Cardiac muscle cell (in vitro differentiated cells and primary cell): ENCODE measurements at regions not wholly inside any gene's neighbourhood (a gene's known extent, or its start where the extent isn't known, plus 50 kb on each side); places are given as distances from the start of the nearest gene placed in this dataset.
A peak's percentile ranks its signal among the peaks of the same experiment; 100 is the strongest.

Experiments used
- DNase-seq, 2 donors: peaks; one replicate each; pipeline versions ENCODE4 v3.0.0 to v3.0.0-alpha.2; 2010 to 2017; ENCODE audit warnings: low read depth in 1 of 2, low spot score in 1 of 2
- H3K27ac ChIP-seq: fragments of 200-600 bp; sonication (generic); 2 replicates; pipeline ENCODE4 v1.5.1; 2016
- H3K27me3 ChIP-seq: fragments of 200-600 bp; sonication (generic); 2 replicates; pipeline ENCODE4 v1.6.0; 2016; ENCODE audit warnings: control low read depth
- H3K36me3 ChIP-seq: fragments of 200-600 bp; sonication (generic); 2 replicates; pipeline ENCODE4 v1.5.1; 2016; ENCODE audit warnings: control low read depth
- H3K4me1 ChIP-seq: fragments of 200-600 bp; sonication (generic); 2 replicates; pipeline ENCODE4 v1.8.1; 2017; ENCODE audit warnings: low read depth, mild to moderate bottlenecking, mixed run types
- H3K4me3 ChIP-seq: fragments of 200-600 bp; sonication (generic); 2 replicates; pipeline ENCODE4 v1.5.1; 2016; ENCODE audit warnings: mild to moderate bottlenecking
- H3K9me3 ChIP-seq: fragments of 200-600 bp; sonication (generic); 2 replicates; pipeline ENCODE4 v1.5.1; 2017; ENCODE audit warnings: low read depth, mild to moderate bottlenecking, control low read depth
- TF ChIP-seq, protein P1 (sequence below): IDR thresholded peaks from 2 replicates; pipeline ENCODE4 v1.5.1; 2012; ENCODE audit warnings: low read depth, mild to moderate bottlenecking, low read length

DNA sequence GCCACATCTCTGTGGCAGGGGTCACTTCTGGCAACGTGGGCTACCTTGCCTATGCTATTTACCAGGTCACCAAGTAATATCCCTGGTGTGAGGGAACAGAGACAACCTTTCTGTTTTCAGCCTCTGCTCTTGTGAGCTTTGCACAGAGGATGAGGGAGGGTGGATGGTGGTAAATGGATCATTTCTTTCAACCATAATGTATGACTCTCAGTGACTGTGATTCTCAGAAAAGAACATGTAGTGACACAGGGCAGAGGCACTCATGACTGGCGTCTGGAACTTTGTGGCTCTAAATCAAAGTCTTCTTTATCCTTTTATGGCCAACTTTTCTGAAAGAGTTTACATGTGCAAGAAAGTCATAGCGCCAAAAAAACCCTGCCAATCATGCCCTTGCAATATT is 153.5 kb upstream of the USP24 start:
- no peak overlapping the region for H3K27ac ChIP-seq
- H3K4me3 ChIP-seq: no peak overlapping the region
- TF ChIP-seq, protein P1, sequence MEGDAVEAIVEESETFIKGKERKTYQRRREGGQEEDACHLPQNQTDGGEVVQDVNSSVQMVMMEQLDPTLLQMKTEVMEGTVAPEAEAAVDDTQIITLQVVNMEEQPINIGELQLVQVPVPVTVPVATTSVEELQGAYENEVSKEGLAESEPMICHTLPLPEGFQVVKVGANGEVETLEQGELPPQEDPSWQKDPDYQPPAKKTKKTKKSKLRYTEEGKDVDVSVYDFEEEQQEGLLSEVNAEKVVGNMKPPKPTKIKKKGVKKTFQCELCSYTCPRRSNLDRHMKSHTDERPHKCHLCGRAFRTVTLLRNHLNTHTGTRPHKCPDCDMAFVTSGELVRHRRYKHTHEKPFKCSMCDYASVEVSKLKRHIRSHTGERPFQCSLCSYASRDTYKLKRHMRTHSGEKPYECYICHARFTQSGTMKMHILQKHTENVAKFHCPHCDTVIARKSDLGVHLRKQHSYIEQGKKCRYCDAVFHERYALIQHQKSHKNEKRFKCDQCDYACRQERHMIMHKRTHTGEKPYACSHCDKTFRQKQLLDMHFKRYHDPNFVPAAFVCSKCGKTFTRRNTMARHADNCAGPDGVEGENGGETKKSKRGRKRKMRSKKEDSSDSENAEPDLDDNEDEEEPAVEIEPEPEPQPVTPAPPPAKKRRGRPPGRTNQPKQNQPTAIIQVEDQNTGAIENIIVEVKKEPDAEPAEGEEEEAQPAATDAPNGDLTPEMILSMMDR: no peak
- no peaks in the 10 kb centered on the region for H3K36me3 ChIP-seq
- no peaks in the 10 kb centered on the region for H3K27me3 ChIP-seq
- no peaks in the 10 kb centered on the region for H3K9me3 ChIP-seq
- DNase-seq: no peak
- no peaks in the 10 kb centered on the region for H3K4me1 ChIP-seq

DNA sequence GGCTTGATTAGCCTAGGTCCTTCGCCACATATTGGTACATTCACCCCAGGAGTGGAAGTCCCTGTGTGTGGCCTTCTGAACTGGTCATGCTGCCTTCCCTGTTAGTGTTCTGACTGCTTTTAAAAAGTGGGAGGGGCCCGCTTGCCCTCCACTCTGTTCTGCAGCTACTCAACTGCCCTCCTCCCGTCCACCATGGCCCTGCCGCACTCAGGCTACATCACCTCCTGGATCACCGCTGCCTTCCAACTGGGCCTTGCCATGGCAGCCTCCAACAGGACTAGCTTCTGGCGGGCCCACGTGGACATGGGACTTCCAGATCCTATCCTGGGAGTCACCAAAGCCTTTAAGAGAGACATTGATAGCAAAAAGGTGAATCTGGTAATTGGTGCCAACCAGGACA is 152.1 kb upstream of the USP24 start:
- Histone ChIP-seq H3K27ac (no peak overlapping the region), H3K4me1 (no peaks in the 10 kb centered on the region), H3K4me3 (no peak overlapping the region), H3K27me3 (no peaks in the 10 kb centered on the region), H3K9me3 (no peaks in the 10 kb centered on the region), H3K36me3 (no peaks in the 10 kb centered on the region)
- TF ChIP-seq, protein P1: no peak
- no peak for DNase-seq

GRCh38 chr1:55364216-55364615 is 149.1 kb upstream of the USP24 start:
- no peaks in the 10 kb centered on the region for H3K4me1 ChIP-seq
- H3K27me3 ChIP-seq: no peaks in the 10 kb centered on the region
- DNase-seq: peak in 1 of 2 donors; percentile 38
- no peak overlapping the region for H3K4me3 ChIP-seq
- H3K9me3 ChIP-seq: no peaks in the 10 kb centered on the region
- H3K27ac ChIP-seq: no peak overlapping the region
- TF ChIP-seq, protein P1: no peak
- no peaks in the 10 kb centered on the region for H3K36me3 ChIP-seq

GRCh38 chr1:55363268-55363667 is 148.1 kb upstream of the USP24 start:
- DNase-seq: peak in 1 of 2 donors; percentile 66
- TF ChIP-seq, protein P1: no peak
- Histone ChIP-seq H3K4me3 (no peak overlapping the region), H3K27me3 (no peaks in the 10 kb centered on the region), H3K4me1 (no peaks in the 10 kb centered on the region), H3K36me3 (no peaks in the 10 kb centered on the region), H3K27ac (no peak overlapping the region), H3K9me3 (no peaks in the 10 kb centered on the region)

DNA sequence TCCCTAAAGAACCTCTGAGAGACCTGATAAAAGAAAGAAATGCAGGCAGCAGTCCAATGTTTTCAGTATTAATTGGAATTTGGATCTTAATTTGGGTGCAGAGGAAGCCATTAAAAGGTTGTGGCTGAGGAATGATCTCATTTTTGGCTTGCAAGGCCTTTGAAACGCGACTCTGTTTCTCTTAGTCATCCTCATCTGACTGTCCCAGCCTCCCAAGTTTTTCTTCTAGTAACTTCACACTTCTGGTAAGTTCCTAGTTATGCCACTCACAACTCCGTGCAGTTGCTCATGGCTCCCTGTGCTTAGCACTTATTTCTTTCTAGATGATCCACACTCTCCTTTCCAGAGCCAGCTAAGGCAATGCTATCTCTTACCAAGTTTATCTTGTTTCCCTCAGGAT is 147.4 kb upstream of the USP24 start:
- H3K27me3 ChIP-seq: no peaks in the 10 kb centered on the region
- peak in 1 of 2 donors; percentile 65 for DNase-seq
- H3K36me3 ChIP-seq: no peaks in the 10 kb centered on the region
- TF ChIP-seq, protein P1: no peak
- no peak overlapping the region for H3K27ac ChIP-seq
- H3K4me1 ChIP-seq: no peaks in the 10 kb centered on the region
- H3K9me3 ChIP-seq: no peaks in the 10 kb centered on the region
- no peak overlapping the region for H3K4me3 ChIP-seq

DNA sequence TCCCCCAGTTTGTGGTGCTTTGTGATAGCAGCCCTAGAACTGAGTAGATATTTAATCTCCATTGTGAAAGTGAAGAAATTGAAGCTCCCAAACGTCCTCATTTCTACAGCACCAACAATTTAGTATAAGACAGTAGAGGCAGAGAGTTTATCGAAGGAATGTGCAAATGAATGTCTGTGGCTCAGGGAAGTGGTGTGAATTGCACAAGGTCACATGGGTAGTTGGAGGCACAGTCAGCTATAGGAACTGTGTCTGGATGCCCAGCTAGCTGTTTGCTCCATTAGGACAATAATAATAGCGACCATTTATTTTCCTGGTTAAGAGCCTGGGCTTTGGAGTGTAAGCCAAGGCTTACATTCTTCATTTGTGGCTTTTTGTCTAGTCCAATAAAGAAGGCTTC is 144.4 kb upstream of the USP24 start:
- no peak overlapping the region for H3K4me3 ChIP-seq
- no peaks in the 10 kb centered on the region for H3K27me3 ChIP-seq
- no peak overlapping the region for H3K27ac ChIP-seq
- no peaks in the 10 kb centered on the region for H3K4me1 ChIP-seq
- H3K36me3 ChIP-seq: no peaks in the 10 kb centered on the region
- TF ChIP-seq, protein P1: no peak
- DNase-seq: no peak
- no peaks in the 10 kb centered on the region for H3K9me3 ChIP-seq
